GM23248 (cell line): ENCODE measurements at regions not wholly inside any gene's neighbourhood (a gene's known extent, or its start where the extent isn't known, plus 50 kb on each side); places are given as distances from the start of the nearest gene placed in this dataset.

Source experiments
- DNase-seq: peaks from one replicate; pipeline ENCODE4 v3.0.0-alpha.2; 2015
- H2AFZ ChIP-seq: fragments of 200-600 bp; sonication (generic); 2 replicates; pipeline ENCODE4 v1.6.1; 2016; ENCODE audit warnings: antibody characterized with exemption
- H3F3A ChIP-seq: fragments of 200-600 bp; sonication (generic); 2 replicates; pipeline ENCODE4 v1.6.1; 2016; ENCODE audit warnings: mild to moderate bottlenecking, antibody characterized with exemption, mixed run types; ENCODE audit not compliant: insufficient read depth
- H3K27ac ChIP-seq: fragments of 200-600 bp; sonication (generic); 2 replicates; pipeline ENCODE4 v1.5.1; 2016; ENCODE audit warnings: mild to moderate bottlenecking
- H3K27me3 ChIP-seq: fragments of 200-600 bp; sonication (generic); replicated peaks from 2 replicates; pipeline ENCODE4 v1.6.1; 2016; ENCODE audit warnings: mild to moderate bottlenecking; ENCODE audit not compliant: insufficient read depth
- H3K36me3 ChIP-seq: fragments of 200-600 bp; sonication (generic); 2 replicates; pipeline ENCODE4 v1.6.1; 2016; ENCODE audit warnings: low read depth, mild to moderate bottlenecking
- H3K4me1 ChIP-seq: fragments of 200-600 bp; sonication (generic); 2 replicates; pipeline ENCODE4 v1.6.1; 2016; ENCODE audit warnings: mild to moderate bottlenecking; ENCODE audit not compliant: insufficient read depth
- H3K4me2 ChIP-seq: fragments of 200-600 bp; sonication (generic); one replicate; pipeline ENCODE4 v1.6.1; 2016; ENCODE audit warnings: mild to moderate bottlenecking; ENCODE audit not compliant: unreplicated experiment
- H3K4me3 ChIP-seq: fragments of 200-600 bp; sonication (generic); 2 replicates; pipeline ENCODE4 v1.5.1; 2016; ENCODE audit warnings: mild to moderate bottlenecking
- H3K79me2 ChIP-seq: fragments of 200-600 bp; sonication (generic); 2 replicates; pipeline ENCODE4 v1.6.1; 2016; ENCODE audit warnings: mild to moderate bottlenecking; ENCODE audit not compliant: insufficient read depth
- H3K9ac ChIP-seq: fragments of 200-600 bp; sonication (generic); 2 replicates; pipeline ENCODE4 v1.6.1; 2016; ENCODE audit warnings: mild to moderate bottlenecking
- H3K9me2 ChIP-seq: fragments of 200-600 bp; sonication (generic); 2 replicates; pipeline ENCODE4 v1.6.1; 2016; ENCODE audit warnings: mixed run types, mild to moderate bottlenecking, moderate library complexity; ENCODE audit not compliant: insufficient read depth
- H3K9me3 ChIP-seq: fragments of 200-600 bp; sonication (generic); one replicate; pipeline ENCODE4 v1.6.1; 2017; ENCODE audit warnings: low read depth
- H4K20me1 ChIP-seq: fragments of 200-600 bp; sonication (generic); 2 replicates; pipeline ENCODE4 v1.6.0; 2016; ENCODE audit not compliant: insufficient read depth
- EZH2 ChIP-seq: fragments of 200-600 bp; sonication (generic); IDR thresholded peaks from 2 replicates; pipeline ENCODE4 v1.6.1; 2018; ENCODE audit warnings: antibody characterized with exemption, mild to moderate bottlenecking; ENCODE audit not compliant: insufficient read depth, poor library complexity, severe bottlenecking
- EZH2phosphoT487 ChIP-seq: fragments of 200-600 bp; sonication (generic); IDR thresholded peaks from 2 replicates; pipeline ENCODE4 v1.6.1; 2018; ENCODE audit warnings: antibody characterized with exemption, moderate library complexity, mild to moderate bottlenecking, low read depth; ENCODE audit not compliant: insufficient read depth
- WGBS, 2 experiments: methylation state at CpG; one replicate each; pipeline ENCODE4 v1.1.6; 2015 to 2017; ENCODE audit warnings: low lambda C conversion rate in 2 of 2, low coverage in 1 of 2; ENCODE audit errors: missing lambda C conversion rate in 2 of 2; 5-methylcytosine and 5-hydroxymethylcytosine counted together
- in situ Hi-C: fragments of 300-500 bp; cut with MboI; formaldehyde crosslinking; loops from 2 replicates; pipeline ENCODE4 v1.15.0; 2020

DNA sequence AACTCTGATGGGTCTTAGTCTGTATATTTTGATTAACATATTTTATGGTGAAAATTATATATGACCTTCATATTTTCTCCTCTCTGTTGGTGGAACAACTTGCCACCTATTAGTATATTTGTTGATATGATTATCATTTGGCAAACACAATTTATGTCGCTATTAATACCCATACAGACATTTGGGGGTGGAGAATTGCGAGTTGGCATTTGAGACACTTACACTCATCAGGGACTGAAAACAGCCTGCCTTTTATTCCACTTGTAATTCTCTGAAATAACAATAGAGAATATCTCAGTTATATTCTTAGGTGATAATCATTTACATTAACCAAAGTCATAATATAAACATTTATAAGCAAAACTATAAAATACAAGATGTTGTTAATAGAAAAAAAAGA lies 100.5 kb upstream of the RGS18 start:
- Histone ChIP-seq H4K20me1 (no peaks in the 10 kb centered on the region), H3F3A (no peaks in the 10 kb centered on the region), H3K9me2 (no peaks in the 10 kb centered on the region), H3K79me2 (no peaks in the 10 kb centered on the region), H3K36me3 (no peaks in the 10 kb centered on the region), H3K4me3 (no peak overlapping the region), H3K27ac (no peak overlapping the region), H2AFZ (no peak overlapping the region), H3K9ac (no peak overlapping the region), H3K4me1 (no peaks in the 10 kb centered on the region), H3K4me2 (no peak overlapping the region), H3K27me3 (no peaks in the 10 kb centered on the region), H3K9me3 (no peaks in the 10 kb centered on the region)
- WGBS, 2 experiments = 12 to 15% methylated on average over 2 of the region's 2 CpGs
- no peak for TF ChIP-seq EZH2
- TF ChIP-seq EZH2phosphoT487 = no peak
- no peak for DNase-seq
- in situ Hi-C loops = no loop called here

DNA sequence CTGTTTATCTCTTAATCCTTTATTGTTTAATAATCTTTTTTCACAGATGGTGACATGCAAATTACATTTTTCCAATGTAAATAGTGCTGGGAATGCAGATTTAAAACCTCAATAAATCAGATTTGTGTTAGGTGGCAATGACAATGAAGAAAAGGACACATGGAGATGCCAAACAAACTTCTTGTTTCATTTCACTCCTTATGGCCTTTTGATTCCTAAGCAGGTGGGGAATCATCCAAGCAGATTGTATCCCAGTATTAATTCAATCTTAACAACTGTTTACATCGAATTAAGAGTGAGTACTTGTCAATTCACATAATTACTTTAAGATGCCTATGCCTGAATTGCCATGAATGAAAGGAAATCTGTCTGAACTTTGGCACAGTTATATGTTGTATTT lies 98.9 kb upstream of the RGS18 start:
- Histone ChIP-seq H4K20me1 (no peaks in the 10 kb centered on the region), H3K27ac (no peak overlapping the region), H3K4me1 (no peaks in the 10 kb centered on the region), H3K27me3 (no peaks in the 10 kb centered on the region), H3K79me2 (no peaks in the 10 kb centered on the region), H3K4me2 (no peak overlapping the region), H3K4me3 (no peak overlapping the region), H3F3A (no peaks in the 10 kb centered on the region), H3K36me3 (no peaks in the 10 kb centered on the region), H3K9me3 (peaks cover 1% of the 10 kb centered on the region), H3K9me2 (no peaks in the 10 kb centered on the region), H3K9ac (no peak overlapping the region), H2AFZ (no peak overlapping the region)
- 0% methylated on average over 1 of the region's 1 CpG for WGBS, 2 experiments
- no peak for DNase-seq
- no peak for TF ChIP-seq EZH2
- no peak for TF ChIP-seq EZH2phosphoT487
- in situ Hi-C loops = no loop called here

GRCh38 chr1:192061556-192061955 lies 96.7 kb upstream of the RGS18 start:
- no peak overlapping the region for H3K4me2 ChIP-seq
- 9 to 11% methylated on average over 2 of the region's 2 CpGs for WGBS, 2 experiments
- no peaks in the 10 kb centered on the region for H3K27me3 ChIP-seq
- no peaks in the 10 kb centered on the region for H3K36me3 ChIP-seq
- in situ Hi-C loops = no loop called here
- H3K27ac ChIP-seq = no peak overlapping the region
- H2AFZ ChIP-seq = no peak overlapping the region
- H4K20me1 ChIP-seq = no peaks in the 10 kb centered on the region
- H3K4me1 ChIP-seq = no peaks in the 10 kb centered on the region
- no peaks in the 10 kb centered on the region for H3K9me2 ChIP-seq
- H3F3A ChIP-seq = no peaks in the 10 kb centered on the region
- TF ChIP-seq EZH2 (no peak), EZH2phosphoT487 (no peak)
- no peaks in the 10 kb centered on the region for H3K79me2 ChIP-seq
- no peak overlapping the region for H3K9ac ChIP-seq
- no peak overlapping the region for H3K4me3 ChIP-seq
- H3K9me3 ChIP-seq = peaks cover 3% of the 10 kb centered on the region
- DNase-seq = no peak

GRCh38 chr1:192065087-192065486 lies 93.2 kb upstream of the RGS18 start:
- WGBS, 2 experiments = 15% methylated on average over 3 of the region's 3 CpGs
- in situ Hi-C loops = no loop called here

GRCh38 chr1:192066202-192066601 lies 92.1 kb upstream of the RGS18 start:
- no peak for DNase-seq
- Histone ChIP-seq H3K9ac (no peak overlapping the region), H3K9me3 (peaks cover 3% of the 10 kb centered on the region), H3K9me2 (no peaks in the 10 kb centered on the region), H3K79me2 (no peaks in the 10 kb centered on the region), H3K36me3 (no peaks in the 10 kb centered on the region), H3F3A (no peaks in the 10 kb centered on the region), H3K4me3 (no peak overlapping the region), H3K4me2 (no peak overlapping the region), H4K20me1 (no peaks in the 10 kb centered on the region), H3K4me1 (no peaks in the 10 kb centered on the region), H3K27ac (no peak overlapping the region), H3K27me3 (no peaks in the 10 kb centered on the region), H2AFZ (no peak overlapping the region)
- in situ Hi-C loops = no loop called here
- 16 to 27% methylated on average over 4 of the region's 4 CpGs for WGBS, 2 experiments
- TF ChIP-seq EZH2phosphoT487 (no peak), EZH2 (no peak)

More at GRCh38 chr1:192065087-192065486, 93.2 kb upstream of the RGS18 start:
- no peak overlapping the region for H3K9ac ChIP-seq
- H4K20me1 ChIP-seq = no peaks in the 10 kb centered on the region
- no peak for DNase-seq
- H3K27me3 ChIP-seq = no peaks in the 10 kb centered on the region
- TF ChIP-seq EZH2phosphoT487 (no peak), EZH2 (no peak)
- H3K36me3 ChIP-seq = no peaks in the 10 kb centered on the region
- no peaks in the 10 kb centered on the region for H3K4me1 ChIP-seq
- H3K9me2 ChIP-seq = no peaks in the 10 kb centered on the region
- H3K4me2 ChIP-seq = no peak overlapping the region
- H3K4me3 ChIP-seq = no peak overlapping the region
- H3K9me3 ChIP-seq = peaks cover 3% of the 10 kb centered on the region
- no peaks in the 10 kb centered on the region for H3F3A ChIP-seq
- no peak overlapping the region for H3K27ac ChIP-seq
- H2AFZ ChIP-seq = no peak overlapping the region
- no peaks in the 10 kb centered on the region for H3K79me2 ChIP-seq
